Neural progenitor cell (in vitro differentiated cells): ENCODE measurements at regions not wholly inside any gene's neighbourhood (a gene's known extent, or its start where the extent isn't known, plus 50 kb on each side); places are given as distances from the start of the nearest gene placed in this dataset.

Source experiments
- DNase-seq: peaks from one replicate; pipeline ENCODE4 v3.0.0-alpha.2; 2016; ENCODE audit warnings: low spot score
- H2AFZ ChIP-seq: fragments of 200-600 bp; sonication (generic); replicated peaks from 2 replicates; pipeline ENCODE4 v1.6.1; 2016; ENCODE audit warnings: antibody characterized with exemption
- H3F3A ChIP-seq: fragments of 200-600 bp; sonication (generic); 2 replicates; pipeline ENCODE4 v1.6.1; 2016; ENCODE audit warnings: antibody characterized with exemption, low read depth
- H3K27ac ChIP-seq: fragments of 200-600 bp; sonication (generic); 2 replicates; pipeline ENCODE4 v1.5.1; 2016; ENCODE audit warnings: mild to moderate bottlenecking
- H3K27me3 ChIP-seq: fragments of 200-600 bp; sonication (generic); 2 replicates; pipeline ENCODE4 v1.6.1; 2016; ENCODE audit warnings: mild to moderate bottlenecking, moderate library complexity
- H3K36me3 ChIP-seq: fragments of 200-600 bp; sonication (generic); 2 replicates; pipeline ENCODE4 v1.5.1; 2016
- H3K4me1 ChIP-seq: fragments of 200-600 bp; sonication (generic); 2 replicates; pipeline ENCODE4 v1.6.1; 2016; ENCODE audit warnings: mixed run types
- H3K4me2 ChIP-seq: fragments of 200-600 bp; sonication (generic); 2 replicates; pipeline ENCODE4 v1.6.1; 2016
- H3K4me3 ChIP-seq: fragments of 200-600 bp; sonication (generic); 2 replicates; pipeline ENCODE4 v1.5.1; 2016
- H3K79me2 ChIP-seq: fragments of 200-600 bp; sonication (generic); 2 replicates; pipeline ENCODE4 v1.6.1; 2016; ENCODE audit warnings: low read depth
- H3K9ac ChIP-seq: fragments of 200-600 bp; sonication (generic); 2 replicates; pipeline ENCODE4 v1.6.1; 2016
- H3K9me3 ChIP-seq: fragments of 200-600 bp; sonication (generic); 2 replicates; pipeline ENCODE4 v1.5.1; 2016; ENCODE audit warnings: low read depth
- H4K20me1 ChIP-seq: fragments of 200-600 bp; sonication (generic); 2 replicates; pipeline ENCODE4 v1.6.1; 2016; ENCODE audit warnings: low read depth
- H3K27ac Mint-ChIP-seq: 3 replicates; pipeline ENCODE4 v1.8.0; 2021; ENCODE audit warnings: mixed read lengths
- H3K27me3 Mint-ChIP-seq: 2 replicates; pipeline ENCODE4 v1.8.0; 2022; ENCODE audit warnings: low read depth, mild to moderate bottlenecking, inconsistent platforms, moderate library complexity, mixed read lengths; ENCODE audit not compliant: insufficient read depth
- H3K36me3 Mint-ChIP-seq: 3 replicates; pipeline ENCODE4 v1.8.0; 2021; ENCODE audit warnings: mixed read lengths
- H3K4me1 Mint-ChIP-seq: 3 replicates; pipeline ENCODE4 v1.8.0; 2021; ENCODE audit warnings: mixed read lengths
- H3K4me3 Mint-ChIP-seq: 3 replicates; pipeline ENCODE4 v1.8.0; 2021; ENCODE audit warnings: mild to moderate bottlenecking, moderate library complexity, mixed read lengths
- H3K9me3 Mint-ChIP-seq: 3 replicates; pipeline ENCODE4 v1.8.0; 2020; ENCODE audit warnings: mixed read lengths
- EZH2 ChIP-seq: fragments of 200-600 bp; sonication (generic); IDR thresholded peaks from 2 replicates; pipeline ENCODE4 v1.6.1; 2017; ENCODE audit warnings: antibody characterized with exemption, mild to moderate bottlenecking, moderate library complexity
- EZH2phosphoT487 ChIP-seq: fragments of 200-600 bp; sonication (generic); IDR thresholded peaks from 2 replicates; pipeline ENCODE4 v1.6.1; 2017; ENCODE audit warnings: antibody characterized with exemption
- TF ChIP-seq, protein P1 (sequence below): fragments of 200-600 bp; sonication (generic); IDR thresholded peaks from 2 replicates; pipeline ENCODE4 v1.5.1; 2017; ENCODE audit warnings: antibody characterized with exemption, mild to moderate bottlenecking

DNA sequence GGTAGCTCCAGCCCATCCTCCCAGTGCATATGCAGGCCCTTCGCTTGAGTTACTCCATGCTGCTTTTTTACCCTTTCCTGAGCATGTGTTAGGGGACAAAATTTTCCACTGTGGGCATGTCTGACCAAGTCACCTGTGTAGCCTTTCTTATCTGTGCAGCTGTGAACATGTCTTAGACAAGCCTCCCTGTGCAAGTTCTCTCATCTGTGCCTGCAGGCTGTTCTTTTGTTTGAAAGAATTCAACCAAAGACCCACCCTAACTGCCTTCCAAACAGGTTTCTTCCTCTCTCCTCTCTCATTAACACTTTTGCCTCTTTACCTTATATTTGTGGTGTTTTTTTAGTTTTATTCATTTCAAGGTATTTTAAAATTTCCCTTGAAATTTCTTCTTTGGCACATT is 53.2 kb upstream of the SPIN4 start:
- no peaks in the 10 kb centered on the region for H3K4me1 Mint-ChIP-seq
- Histone ChIP-seq H3K27me3 (no peaks in the 10 kb centered on the region), H3K27ac (no peak overlapping the region), H3K9me3 (peaks cover 3% of the 10 kb centered on the region), H3K4me3 (no peak overlapping the region), H3K4me2 (no peak overlapping the region), H2AFZ (no peak overlapping the region), H3K79me2 (no peaks in the 10 kb centered on the region), H3K9ac (no peak overlapping the region), H3K4me1 (no peaks in the 10 kb centered on the region), H4K20me1 (no peaks in the 10 kb centered on the region), H3F3A (no peaks in the 10 kb centered on the region), H3K36me3 (no peaks in the 10 kb centered on the region)
- H3K36me3 Mint-ChIP-seq = no peaks in the 10 kb centered on the region
- peaks cover 5% of the 10 kb centered on the region for H3K27me3 Mint-ChIP-seq
- DNase-seq = no peak
- H3K27ac Mint-ChIP-seq = no peak overlapping the region
- TF ChIP-seq EZH2 (no peak), EZH2phosphoT487 (no peak)
- TF ChIP-seq, protein P1, sequence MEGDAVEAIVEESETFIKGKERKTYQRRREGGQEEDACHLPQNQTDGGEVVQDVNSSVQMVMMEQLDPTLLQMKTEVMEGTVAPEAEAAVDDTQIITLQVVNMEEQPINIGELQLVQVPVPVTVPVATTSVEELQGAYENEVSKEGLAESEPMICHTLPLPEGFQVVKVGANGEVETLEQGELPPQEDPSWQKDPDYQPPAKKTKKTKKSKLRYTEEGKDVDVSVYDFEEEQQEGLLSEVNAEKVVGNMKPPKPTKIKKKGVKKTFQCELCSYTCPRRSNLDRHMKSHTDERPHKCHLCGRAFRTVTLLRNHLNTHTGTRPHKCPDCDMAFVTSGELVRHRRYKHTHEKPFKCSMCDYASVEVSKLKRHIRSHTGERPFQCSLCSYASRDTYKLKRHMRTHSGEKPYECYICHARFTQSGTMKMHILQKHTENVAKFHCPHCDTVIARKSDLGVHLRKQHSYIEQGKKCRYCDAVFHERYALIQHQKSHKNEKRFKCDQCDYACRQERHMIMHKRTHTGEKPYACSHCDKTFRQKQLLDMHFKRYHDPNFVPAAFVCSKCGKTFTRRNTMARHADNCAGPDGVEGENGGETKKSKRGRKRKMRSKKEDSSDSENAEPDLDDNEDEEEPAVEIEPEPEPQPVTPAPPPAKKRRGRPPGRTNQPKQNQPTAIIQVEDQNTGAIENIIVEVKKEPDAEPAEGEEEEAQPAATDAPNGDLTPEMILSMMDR = no peak
- H3K9me3 Mint-ChIP-seq = peaks cover 2% of the 10 kb centered on the region
- H3K4me3 Mint-ChIP-seq = no peak overlapping the region

DNA sequence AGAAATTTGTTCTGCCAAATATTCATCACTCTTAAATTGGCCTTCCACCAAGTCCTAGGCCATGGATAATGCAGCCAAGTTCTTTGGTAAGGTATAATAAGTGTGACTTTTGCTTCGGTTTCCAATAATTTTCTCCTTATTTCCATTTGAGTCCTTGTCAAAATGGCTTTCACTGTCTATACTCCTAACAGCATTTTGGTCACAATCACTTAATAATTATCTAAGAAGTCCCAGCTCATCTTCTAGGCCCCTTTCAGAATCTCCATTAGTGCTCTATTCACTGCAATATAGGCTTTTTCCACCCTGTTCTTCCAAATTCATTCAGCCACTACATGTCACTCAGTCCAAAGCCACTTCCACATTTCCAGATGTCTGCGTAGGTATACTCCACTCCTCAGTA is 51.0 kb upstream of the SPIN4 start:
- Histone ChIP-seq H3K9ac (no peak overlapping the region), H3K4me1 (no peaks in the 10 kb centered on the region), H3K9me3 (peaks cover 3% of the 10 kb centered on the region), H3K79me2 (no peaks in the 10 kb centered on the region), H3K27me3 (no peaks in the 10 kb centered on the region), H3F3A (no peaks in the 10 kb centered on the region), H3K4me2 (no peak overlapping the region), H4K20me1 (no peaks in the 10 kb centered on the region), H2AFZ (no peak overlapping the region), H3K4me3 (no peak overlapping the region), H3K36me3 (no peaks in the 10 kb centered on the region), H3K27ac (no peak overlapping the region)
- Mint-ChIP-seq H3K4me1 (no peaks in the 10 kb centered on the region), H3K36me3 (no peaks in the 10 kb centered on the region), H3K4me3 (no peak overlapping the region), H3K27ac (no peak overlapping the region), H3K9me3 (peaks cover 2% of the 10 kb centered on the region), H3K27me3 (no peaks in the 10 kb centered on the region)
- DNase-seq = no peak
- TF ChIP-seq, protein P1 = no peak
- no peak for TF ChIP-seq EZH2
- TF ChIP-seq EZH2phosphoT487 = no peak
